Stimulated activated memory B cell treated with anti-CD40 and anti-IgM and Interleukin-4, amounts not matched to agents 10 μg/mL and 1 μg/mL and 100 μg/mL, for 72 hours (primary cell): ENCODE measurements at regions not wholly inside any gene's neighbourhood (a gene's known extent, or its start where the extent isn't known, plus 50 kb on each side); places are given as distances from the start of the nearest gene placed in this dataset.

Experiments
- ATAC-seq: fragments of 150-1000 bp; cut with Tn5 transposase; 2 replicates; pipeline ENCODE4 v1.10.0; 2021
- H3K27ac Mint-ChIP-seq: one replicate; pipeline ENCODE4 v1.8.0; 2022; ENCODE audit warnings: mild to moderate bottlenecking, mixed read lengths
- H3K27me3 Mint-ChIP-seq: one replicate; pipeline ENCODE4 v1.8.0; 2022; ENCODE audit warnings: mixed read lengths
- H3K36me3 Mint-ChIP-seq: one replicate; pipeline ENCODE4 v1.8.0; 2022; ENCODE audit warnings: mixed read lengths
- H3K4me1 Mint-ChIP-seq: one replicate; pipeline ENCODE4 v1.8.0; 2022; ENCODE audit warnings: mixed read lengths
- H3K4me3 Mint-ChIP-seq: one replicate; pipeline ENCODE4 v1.8.0; 2022; ENCODE audit warnings: mild to moderate bottlenecking, moderate library complexity, mixed read lengths
- H3K9me3 Mint-ChIP-seq: one replicate; pipeline ENCODE4 v1.8.0; 2022; ENCODE audit warnings: mixed read lengths

DNA sequence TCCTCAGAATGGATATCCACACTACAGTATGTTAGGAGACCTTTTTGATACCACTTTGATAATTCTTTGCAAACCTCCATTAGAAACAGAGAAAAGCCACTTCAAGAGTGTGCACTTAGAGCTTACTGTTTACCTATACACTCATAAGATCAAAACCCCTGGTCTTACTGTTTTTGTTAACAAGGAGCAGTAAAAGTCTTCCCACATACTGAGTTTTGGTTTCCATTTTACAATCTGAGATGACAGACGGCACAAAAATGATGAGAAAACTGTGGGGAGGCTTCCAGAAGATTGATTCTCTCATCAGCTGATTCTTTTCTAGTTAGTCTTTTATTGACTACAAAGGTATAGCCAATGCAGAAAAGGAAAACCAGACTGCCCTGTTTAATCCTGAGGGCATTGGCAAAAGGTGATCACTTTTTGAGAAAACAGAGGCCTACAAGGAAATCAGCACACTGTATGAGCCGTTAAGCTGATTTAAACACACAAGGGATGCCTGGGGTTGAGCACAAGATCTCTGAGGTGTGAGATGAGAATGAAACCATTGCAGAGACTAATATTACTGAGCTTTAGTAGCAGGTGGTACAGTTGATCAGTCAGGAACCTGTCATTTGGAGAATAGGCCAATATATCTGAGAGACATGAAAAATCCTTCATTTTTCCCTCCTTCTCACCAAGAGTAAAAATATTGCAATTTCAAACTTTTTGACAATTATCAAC, 368.6 kb downstream of the GRB14 start:
- no peaks in the 10 kb centered on the region for H3K4me1 Mint-ChIP-seq

GRCh38 chr2:164243315-164243714, 378.0 kb downstream of the GRB14 start:
- Mint-ChIP-seq H3K4me1 (no peaks in the 10 kb centered on the region), H3K9me3 (peaks cover 15% of the 10 kb centered on the region), H3K4me3 (no peak overlapping the region), H3K36me3 (no peaks in the 10 kb centered on the region), H3K27ac (no peak overlapping the region), H3K27me3 (no peaks in the 10 kb centered on the region)
- no peak for ATAC-seq

More for the DNA sequence above, 368.6 kb downstream of the GRB14 start:
- Mint-ChIP-seq H3K9me3 (no peaks in the 10 kb centered on the region), H3K4me3 (no peak overlapping the region), H3K27me3 (no peaks in the 10 kb centered on the region), H3K36me3 (no peaks in the 10 kb centered on the region), H3K27ac (no peak overlapping the region)
- no peak for ATAC-seq

DNA sequence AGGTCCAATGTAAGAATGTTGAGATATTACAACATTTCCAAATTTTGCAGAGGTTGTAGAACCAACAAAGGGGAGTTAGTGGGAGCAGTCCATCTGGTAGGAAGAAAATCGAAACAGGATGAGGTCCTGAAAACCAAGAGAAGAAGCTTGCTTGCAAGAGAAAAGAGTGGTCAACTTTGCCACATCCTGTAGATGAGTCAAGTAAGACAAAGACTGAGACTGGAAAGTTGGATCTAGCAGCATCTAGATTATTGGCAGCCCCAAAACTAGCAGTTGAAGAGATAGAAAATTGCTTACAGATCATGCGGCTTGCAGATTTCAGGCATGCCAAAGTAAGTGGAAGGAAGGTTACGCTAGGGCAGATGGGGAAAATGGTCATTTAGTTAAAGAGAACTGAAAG, 378.9 kb downstream of the GRB14 start:
- H3K27me3 Mint-ChIP-seq, result no peaks in the 10 kb centered on the region
- ATAC-seq, result no peak
- no peaks in the 10 kb centered on the region for H3K36me3 Mint-ChIP-seq
- H3K27ac Mint-ChIP-seq, result no peak overlapping the region
- H3K4me3 Mint-ChIP-seq, result no peak overlapping the region
- peaks cover 15% of the 10 kb centered on the region for H3K9me3 Mint-ChIP-seq
- no peaks in the 10 kb centered on the region for H3K4me1 Mint-ChIP-seq

- Mint-ChIP-seq H3K27me3 (no peaks in the 10 kb centered on the region), H3K36me3 (no peaks in the 10 kb centered on the region), H3K4me1 (no peaks in the 10 kb centered on the region), H3K9me3 (peaks cover 1% of the 10 kb centered on the region), H3K4me3 (no peak overlapping the region), H3K27ac (no peak overlapping the region)
- ATAC-seq, result no peak
These were observed 387.2 kb downstream of the GRB14 start for GRCh38 chr2:164234074-164234473.

DNA sequence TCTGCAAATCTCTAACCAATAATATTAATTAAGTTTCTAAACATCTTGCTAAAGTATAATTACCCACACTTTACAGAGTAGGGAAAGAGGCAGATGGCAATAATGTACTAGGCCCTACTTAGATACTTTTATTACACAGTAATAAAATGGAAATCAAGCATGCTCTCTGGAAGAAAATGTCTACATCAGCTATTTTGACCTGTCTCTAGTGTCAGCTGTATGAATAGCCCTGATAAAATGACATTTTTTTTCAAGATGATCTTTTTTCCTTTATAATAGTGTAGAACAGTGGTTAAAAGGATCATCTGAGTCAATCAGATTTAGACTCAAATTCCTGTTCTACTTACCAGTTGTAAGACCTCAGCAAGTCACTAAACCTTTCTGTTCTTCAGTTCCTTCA, 397.3 kb downstream of the GRB14 start:
- Mint-ChIP-seq H3K27ac (no peak overlapping the region), H3K4me3 (no peak overlapping the region), H3K27me3 (no peaks in the 10 kb centered on the region), H3K4me1 (no peaks in the 10 kb centered on the region), H3K36me3 (no peaks in the 10 kb centered on the region), H3K9me3 (peaks cover 4% of the 10 kb centered on the region)
- ATAC-seq, result no peak

- Mint-ChIP-seq H3K36me3 (no peaks in the 10 kb centered on the region), H3K4me3 (no peak overlapping the region), H3K27me3 (no peaks in the 10 kb centered on the region), H3K27ac (no peak overlapping the region), H3K4me1 (no peaks in the 10 kb centered on the region), H3K9me3 (peaks cover 4% of the 10 kb centered on the region)
- no peak for ATAC-seq
These were observed 399.8 kb downstream of the GRB14 start for GRCh38 chr2:164221473-164221872.

- no peak for ATAC-seq
- Mint-ChIP-seq H3K27ac (no peak overlapping the region), H3K4me1 (no peaks in the 10 kb centered on the region)
These were observed 401.0 kb downstream of the GRB14 start for GRCh38 chr2:164220265-164220664.

DNA sequence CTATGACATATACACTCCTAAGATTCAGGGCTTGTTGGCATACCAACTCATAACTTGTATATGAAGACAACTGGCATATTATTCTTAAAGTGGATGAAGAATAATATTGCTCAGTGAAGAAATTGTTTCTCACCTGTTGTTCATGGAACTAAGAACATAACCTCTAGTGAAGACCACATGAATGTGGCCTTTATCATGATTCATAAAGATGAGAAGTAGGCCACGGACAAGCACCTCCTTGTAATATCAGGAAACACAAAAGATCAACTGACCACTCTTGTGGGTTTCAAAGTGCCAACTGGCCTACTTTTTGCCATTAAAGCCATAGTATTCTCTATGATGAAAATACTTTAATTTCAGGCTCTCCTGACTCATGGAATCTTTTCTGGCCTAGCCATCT, 407.4 kb downstream of the GRB14 start:
- H3K27me3 Mint-ChIP-seq, result no peaks in the 10 kb centered on the region
- H3K4me1 Mint-ChIP-seq, result no peaks in the 10 kb centered on the region
- no peak overlapping the region for H3K27ac Mint-ChIP-seq
- no peak overlapping the region for H3K4me3 Mint-ChIP-seq
- no peaks in the 10 kb centered on the region for H3K36me3 Mint-ChIP-seq
- H3K9me3 Mint-ChIP-seq, result peaks cover 6% of the 10 kb centered on the region
- ATAC-seq, result no peak

More at GRCh38 chr2:164220265-164220664, 401.0 kb downstream of the GRB14 start:
- H3K4me3 Mint-ChIP-seq, result no peak overlapping the region
- H3K9me3 Mint-ChIP-seq, result peaks cover 4% of the 10 kb centered on the region
- H3K27me3 Mint-ChIP-seq, result no peaks in the 10 kb centered on the region
- H3K36me3 Mint-ChIP-seq, result no peaks in the 10 kb centered on the region

GRCh38 chr2:164205347-164205746, 415.9 kb downstream of the GRB14 start:
- no peak overlapping the region for H3K27ac Mint-ChIP-seq
- no peak overlapping the region for H3K4me3 Mint-ChIP-seq
- H3K27me3 Mint-ChIP-seq, result no peaks in the 10 kb centered on the region
- H3K36me3 Mint-ChIP-seq, result no peaks in the 10 kb centered on the region
- H3K4me1 Mint-ChIP-seq, result no peaks in the 10 kb centered on the region
- no peaks in the 10 kb centered on the region for H3K9me3 Mint-ChIP-seq
- no peak for ATAC-seq

GRCh38 chr2:164203131-164203530, 418.2 kb downstream of the GRB14 start:
- H3K9me3 Mint-ChIP-seq, result peaks cover 4% of the 10 kb centered on the region
- H3K27me3 Mint-ChIP-seq, result no peaks in the 10 kb centered on the region
- no peak for ATAC-seq
- no peak overlapping the region for H3K4me3 Mint-ChIP-seq
- H3K36me3 Mint-ChIP-seq, result no peaks in the 10 kb centered on the region
- no peak overlapping the region for H3K27ac Mint-ChIP-seq
- no peaks in the 10 kb centered on the region for H3K4me1 Mint-ChIP-seq

GRCh38 chr2:164198256-164198655, 423.0 kb downstream of the GRB14 start:
- H3K4me3 Mint-ChIP-seq, result no peak overlapping the region
- H3K27me3 Mint-ChIP-seq, result no peaks in the 10 kb centered on the region
- H3K4me1 Mint-ChIP-seq, result no peaks in the 10 kb centered on the region
- peaks cover 4% of the 10 kb centered on the region for H3K9me3 Mint-ChIP-seq
- no peak for ATAC-seq
- H3K36me3 Mint-ChIP-seq, result no peaks in the 10 kb centered on the region
- H3K27ac Mint-ChIP-seq, result no peak overlapping the region

- H3K27ac Mint-ChIP-seq, result no peak overlapping the region
These were observed 430.6 kb downstream of the GRB14 start for GRCh38 chr2:164190700-164191099.

DNA sequence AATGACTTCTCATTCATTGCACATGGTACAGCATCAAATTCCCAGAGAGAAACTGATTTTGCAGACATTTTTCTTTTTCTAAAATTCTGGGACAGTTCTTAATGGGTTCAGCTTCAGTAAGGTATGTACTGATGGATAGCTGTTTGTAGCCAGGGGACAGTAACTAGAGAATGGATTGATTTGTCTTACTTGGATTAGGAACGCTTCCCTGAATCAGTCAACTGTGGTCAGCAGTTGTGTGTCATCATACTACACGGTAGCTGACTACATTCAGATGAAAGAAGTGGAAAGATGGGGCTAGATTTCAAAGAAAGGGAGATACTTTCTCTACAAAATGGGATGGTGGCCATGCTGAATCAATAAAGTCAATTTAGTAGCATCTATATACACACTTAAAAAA, 431.4 kb downstream of the GRB14 start:
- Mint-ChIP-seq H3K27ac (no peak overlapping the region), H3K9me3 (peaks cover 3% of the 10 kb centered on the region), H3K4me1 (no peaks in the 10 kb centered on the region), H3K4me3 (no peak overlapping the region), H3K36me3 (no peaks in the 10 kb centered on the region), H3K27me3 (no peaks in the 10 kb centered on the region)
- no peak for ATAC-seq

More at GRCh38 chr2:164190700-164191099, 430.6 kb downstream of the GRB14 start:
- Mint-ChIP-seq H3K27me3 (no peaks in the 10 kb centered on the region), H3K4me1 (no peaks in the 10 kb centered on the region), H3K4me3 (no peak overlapping the region), H3K36me3 (no peaks in the 10 kb centered on the region), H3K9me3 (peaks cover 3% of the 10 kb centered on the region)
- no peak for ATAC-seq

DNA sequence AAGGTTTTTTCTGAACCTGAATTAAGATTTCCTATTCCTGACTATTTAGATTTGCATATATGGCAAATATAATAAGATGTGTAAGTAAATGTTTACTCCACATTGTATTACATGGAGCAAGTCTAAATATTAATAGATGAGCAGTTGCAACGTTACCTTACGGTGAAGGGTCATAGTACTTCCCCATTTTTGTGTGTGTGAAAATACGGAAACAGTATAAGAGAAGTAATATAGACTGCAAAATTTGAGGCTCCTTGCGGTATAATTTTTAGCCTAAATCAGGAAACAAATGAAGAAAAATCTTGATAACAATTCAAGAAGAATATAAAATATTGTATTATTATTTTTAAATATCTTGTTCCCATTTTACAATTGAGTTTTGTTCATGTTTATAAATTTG, 434.2 kb downstream of the GRB14 start:
- no peak overlapping the region for H3K4me3 Mint-ChIP-seq
- H3K36me3 Mint-ChIP-seq, result no peaks in the 10 kb centered on the region
- no peaks in the 10 kb centered on the region for H3K4me1 Mint-ChIP-seq
- ATAC-seq, result no peak
- no peak overlapping the region for H3K27ac Mint-ChIP-seq
- peaks cover 6% of the 10 kb centered on the region for H3K9me3 Mint-ChIP-seq
- no peaks in the 10 kb centered on the region for H3K27me3 Mint-ChIP-seq

DNA sequence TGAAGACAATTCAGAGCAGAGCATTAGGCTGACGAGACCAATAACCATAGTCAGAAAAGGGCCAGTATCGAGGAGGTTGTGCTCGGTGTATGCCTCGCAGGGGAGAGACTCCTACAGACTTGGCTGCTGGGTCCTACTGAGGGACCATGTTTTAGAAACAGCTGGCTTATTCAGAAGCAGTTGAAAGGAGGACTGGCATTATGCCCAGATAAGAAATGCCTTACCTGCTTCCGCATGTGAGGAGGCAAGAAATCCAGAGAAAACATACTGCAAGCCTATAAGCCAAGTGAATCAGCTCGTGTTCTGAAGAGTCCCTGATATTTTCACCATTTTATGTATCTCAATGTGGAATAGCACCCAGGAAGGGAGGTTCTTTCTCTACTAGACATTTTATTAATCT, 434.7 kb downstream of the GRB14 start:
- Mint-ChIP-seq H3K27me3 (no peaks in the 10 kb centered on the region), H3K36me3 (no peaks in the 10 kb centered on the region), H3K4me3 (no peak overlapping the region), H3K27ac (no peak overlapping the region), H3K9me3 (peaks cover 6% of the 10 kb centered on the region), H3K4me1 (no peaks in the 10 kb centered on the region)
- ATAC-seq, result no peak

DNA sequence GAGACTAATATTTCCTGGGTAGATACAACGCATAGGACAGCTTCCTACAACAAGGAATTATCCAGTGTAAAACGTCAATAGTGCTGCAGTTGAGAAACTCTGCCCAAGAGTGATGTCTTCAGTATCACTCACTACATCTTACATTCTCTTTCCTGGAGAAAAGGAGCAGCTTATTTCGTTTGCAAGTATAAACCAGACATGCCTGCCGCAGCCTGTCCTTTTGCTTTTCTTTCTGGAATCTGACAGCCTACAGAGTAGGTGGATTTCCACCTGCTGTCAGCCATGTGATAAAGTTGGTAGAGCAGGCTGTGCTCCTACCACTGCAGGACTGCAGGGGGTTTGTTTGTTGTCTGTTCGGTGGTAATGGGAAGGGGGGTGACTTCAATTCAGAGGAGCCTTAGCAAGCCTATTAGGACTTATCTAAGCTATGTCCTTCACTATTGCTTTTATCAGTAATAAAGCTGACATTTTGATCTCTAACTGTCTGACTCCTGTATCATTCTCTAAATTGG, 439.1 kb downstream of the GRB14 start:
- no peaks in the 10 kb centered on the region for H3K27me3 Mint-ChIP-seq
- H3K36me3 Mint-ChIP-seq, result no peaks in the 10 kb centered on the region
- H3K9me3 Mint-ChIP-seq, result peaks cover 3% of the 10 kb centered on the region
- no peak overlapping the region for H3K27ac Mint-ChIP-seq
- H3K4me3 Mint-ChIP-seq, result no peak overlapping the region
- ATAC-seq, result no peak
- no peaks in the 10 kb centered on the region for H3K4me1 Mint-ChIP-seq
